ENCODE measurements at regions not wholly inside any gene's neighbourhood (a gene's known extent, or its start where the extent isn't known, plus 50 kb on each side); places are given as distances from the start of the nearest gene placed in this dataset.

DNA sequence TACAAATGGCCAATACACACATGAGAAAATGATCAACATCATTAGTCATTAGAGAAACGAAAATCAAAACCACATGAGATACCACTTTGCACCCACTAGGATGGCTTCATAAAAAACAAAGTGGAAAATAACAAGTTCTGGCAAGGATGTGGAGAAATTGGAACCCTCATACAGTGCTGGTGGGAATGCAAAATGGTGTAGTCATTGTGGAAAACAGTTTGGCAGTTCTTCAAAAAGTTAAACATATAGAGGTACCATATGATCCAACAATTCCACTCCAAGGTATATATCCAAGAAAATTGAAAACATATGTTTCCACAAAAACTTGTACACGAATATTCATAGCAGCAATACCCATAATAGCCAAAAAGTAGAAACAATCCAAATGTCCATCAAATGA is 231.6 kb upstream of the CSF3R start:
- no peak overlapping the region for H3K4me2 ChIP-seq (ENCODE audit: low read depth, low read length)
- peaks cover 97% of the 10 kb centered on the region for H3K27me3 ChIP-seq (replicated peaks; ENCODE audit: insufficient read depth, low read length)
- no peaks in the 10 kb centered on the region for H3F3A ChIP-seq (ENCODE audit: insufficient read depth, low read length)
- no peak for DNase-seq
- H3K9ac ChIP-seq (ENCODE audit: low read length), result no peak overlapping the region
- H3K9me3 ChIP-seq (replicated peaks; ENCODE audit: insufficient read depth, low read length), result no peaks in the 10 kb centered on the region
- no peak overlapping the region for H3K4me3 ChIP-seq (ENCODE audit: low read length)
- no peaks in the 10 kb centered on the region for H3K4me1 ChIP-seq (ENCODE audit: low read length)
- no peak overlapping the region for H3K27ac ChIP-seq (ENCODE audit: low read length)
- H3K9me2 ChIP-seq (replicated peaks; ENCODE audit: insufficient read depth, low read length), result no peaks in the 10 kb centered on the region
- H3K36me3 ChIP-seq (replicated peaks; ENCODE audit: insufficient read depth, low read length), result no peaks in the 10 kb centered on the region
- no peaks in the 10 kb centered on the region for H3K79me2 ChIP-seq (ENCODE audit: low read length)
- TF ChIP-seq EZH2 (optimal IDR thresholded peaks at IDR 0.05; ENCODE audit: low read depth, low read length) (no peak), EZH2phosphoT487 (IDR thresholded peaks at IDR 0.05; ENCODE audit: low read length) (no peak)
- TF ChIP-seq, protein P1, sequence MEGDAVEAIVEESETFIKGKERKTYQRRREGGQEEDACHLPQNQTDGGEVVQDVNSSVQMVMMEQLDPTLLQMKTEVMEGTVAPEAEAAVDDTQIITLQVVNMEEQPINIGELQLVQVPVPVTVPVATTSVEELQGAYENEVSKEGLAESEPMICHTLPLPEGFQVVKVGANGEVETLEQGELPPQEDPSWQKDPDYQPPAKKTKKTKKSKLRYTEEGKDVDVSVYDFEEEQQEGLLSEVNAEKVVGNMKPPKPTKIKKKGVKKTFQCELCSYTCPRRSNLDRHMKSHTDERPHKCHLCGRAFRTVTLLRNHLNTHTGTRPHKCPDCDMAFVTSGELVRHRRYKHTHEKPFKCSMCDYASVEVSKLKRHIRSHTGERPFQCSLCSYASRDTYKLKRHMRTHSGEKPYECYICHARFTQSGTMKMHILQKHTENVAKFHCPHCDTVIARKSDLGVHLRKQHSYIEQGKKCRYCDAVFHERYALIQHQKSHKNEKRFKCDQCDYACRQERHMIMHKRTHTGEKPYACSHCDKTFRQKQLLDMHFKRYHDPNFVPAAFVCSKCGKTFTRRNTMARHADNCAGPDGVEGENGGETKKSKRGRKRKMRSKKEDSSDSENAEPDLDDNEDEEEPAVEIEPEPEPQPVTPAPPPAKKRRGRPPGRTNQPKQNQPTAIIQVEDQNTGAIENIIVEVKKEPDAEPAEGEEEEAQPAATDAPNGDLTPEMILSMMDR (IDR thresholded peaks at IDR 0.05; ENCODE audit: low read length), result no peak
- no peaks in the 10 kb centered on the region for H4K20me1 ChIP-seq (ENCODE audit: insufficient read depth, low read length)
- H2AFZ ChIP-seq (ENCODE audit: low read length), result no peak overlapping the region

DNA sequence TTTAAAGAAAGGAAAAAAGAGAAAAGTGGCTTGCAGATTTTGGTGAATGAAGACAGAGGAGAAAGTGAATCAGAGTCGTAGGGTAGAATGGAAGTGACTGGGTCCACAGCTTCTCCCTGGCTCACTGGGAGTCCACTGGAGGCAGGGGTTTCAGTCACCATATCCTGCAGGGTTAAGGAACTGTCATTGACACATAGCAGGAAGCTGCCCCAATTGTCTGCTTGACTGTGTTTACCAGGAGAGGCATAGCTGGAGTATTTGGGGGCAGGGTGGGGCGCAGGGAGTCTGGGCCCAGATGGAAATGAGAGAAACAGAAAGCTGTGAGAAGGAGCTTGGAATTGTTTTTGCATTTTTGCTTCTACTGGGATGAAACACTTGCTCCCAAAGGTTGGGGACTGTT is 228.8 kb upstream of the CSF3R start:
- no peaks in the 10 kb centered on the region for H3K79me2 ChIP-seq (ENCODE audit: low read length)
- H3K4me2 ChIP-seq (ENCODE audit: low read depth, low read length), result no peak overlapping the region
- no peaks in the 10 kb centered on the region for H4K20me1 ChIP-seq (ENCODE audit: insufficient read depth, low read length)
- no peaks in the 10 kb centered on the region for H3K9me2 ChIP-seq (replicated peaks; ENCODE audit: insufficient read depth, low read length)
- TF ChIP-seq EZH2phosphoT487 (IDR thresholded peaks at IDR 0.05; ENCODE audit: low read length) (no peak), EZH2 (optimal IDR thresholded peaks at IDR 0.05; ENCODE audit: low read depth, low read length) (no peak)
- TF ChIP-seq, protein P1 (IDR thresholded peaks at IDR 0.05; ENCODE audit: low read length), result no peak
- H3F3A ChIP-seq (ENCODE audit: insufficient read depth, low read length), result no peaks in the 10 kb centered on the region
- H3K36me3 ChIP-seq (replicated peaks; ENCODE audit: insufficient read depth, low read length), result no peaks in the 10 kb centered on the region
- no peak overlapping the region for H3K9ac ChIP-seq (ENCODE audit: low read length)
- DNase-seq, result no peak
- H3K27me3 ChIP-seq (replicated peaks; ENCODE audit: insufficient read depth, low read length), result peaks cover 96% of the 10 kb centered on the region
- no peak overlapping the region for H3K27ac ChIP-seq (ENCODE audit: low read length)
- no peaks in the 10 kb centered on the region for H3K4me1 ChIP-seq (ENCODE audit: low read length)
- no peak overlapping the region for H2AFZ ChIP-seq (ENCODE audit: low read length)
- no peaks in the 10 kb centered on the region for H3K9me3 ChIP-seq (replicated peaks; ENCODE audit: insufficient read depth, low read length)
- no peak overlapping the region for H3K4me3 ChIP-seq (ENCODE audit: low read length)

DNA sequence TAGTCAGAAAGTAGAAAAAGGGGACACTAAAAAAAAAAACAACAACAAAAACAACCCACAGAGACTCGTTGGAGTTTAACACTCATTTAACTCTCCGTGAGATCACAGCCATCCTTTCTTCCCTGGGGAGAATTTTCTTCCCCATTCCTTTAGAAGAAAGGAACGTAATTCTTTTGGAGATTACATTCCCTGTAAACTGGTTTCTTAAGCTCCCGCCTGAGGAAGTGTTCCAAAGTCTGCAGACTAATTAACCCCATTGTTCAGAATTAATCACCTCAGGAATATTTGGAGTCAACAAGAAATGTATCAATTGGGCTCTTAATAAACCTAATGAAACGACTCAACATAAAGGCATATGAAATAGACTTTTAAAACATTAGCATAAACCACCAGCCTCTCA is 228.2 kb upstream of the CSF3R start:
- no peak for DNase-seq
- H4K20me1 ChIP-seq (ENCODE audit: insufficient read depth, low read length), result no peaks in the 10 kb centered on the region
- H3K9me3 ChIP-seq (replicated peaks; ENCODE audit: insufficient read depth, low read length), result no peaks in the 10 kb centered on the region
- H2AFZ ChIP-seq (ENCODE audit: low read length), result no peak overlapping the region
- no peaks in the 10 kb centered on the region for H3K36me3 ChIP-seq (replicated peaks; ENCODE audit: insufficient read depth, low read length)
- no peak for TF ChIP-seq EZH2phosphoT487 (IDR thresholded peaks at IDR 0.05; ENCODE audit: low read length)
- no peak for TF ChIP-seq EZH2 (optimal IDR thresholded peaks at IDR 0.05; ENCODE audit: low read depth, low read length)
- TF ChIP-seq, protein P1 (IDR thresholded peaks at IDR 0.05; ENCODE audit: low read length), result no peak
- H3K9me2 ChIP-seq (replicated peaks; ENCODE audit: insufficient read depth, low read length), result no peaks in the 10 kb centered on the region
- no peak overlapping the region for H3K27ac ChIP-seq (ENCODE audit: low read length)
- no peak overlapping the region for H3K4me2 ChIP-seq (ENCODE audit: low read depth, low read length)
- no peaks in the 10 kb centered on the region for H3F3A ChIP-seq (ENCODE audit: insufficient read depth, low read length)
- peaks cover 96% of the 10 kb centered on the region for H3K27me3 ChIP-seq (replicated peaks; ENCODE audit: insufficient read depth, low read length)
- H3K4me1 ChIP-seq (ENCODE audit: low read length), result no peaks in the 10 kb centered on the region
- no peak overlapping the region for H3K9ac ChIP-seq (ENCODE audit: low read length)
- H3K4me3 ChIP-seq (ENCODE audit: low read length), result no peak overlapping the region
- no peaks in the 10 kb centered on the region for H3K79me2 ChIP-seq (ENCODE audit: low read length)
